ENCODE measurements at regions not wholly inside any gene's neighbourhood (a gene's known extent, or its start where the extent isn't known, plus 50 kb on each side); places are given as distances from the start of the nearest gene placed in this dataset.

DNA sequence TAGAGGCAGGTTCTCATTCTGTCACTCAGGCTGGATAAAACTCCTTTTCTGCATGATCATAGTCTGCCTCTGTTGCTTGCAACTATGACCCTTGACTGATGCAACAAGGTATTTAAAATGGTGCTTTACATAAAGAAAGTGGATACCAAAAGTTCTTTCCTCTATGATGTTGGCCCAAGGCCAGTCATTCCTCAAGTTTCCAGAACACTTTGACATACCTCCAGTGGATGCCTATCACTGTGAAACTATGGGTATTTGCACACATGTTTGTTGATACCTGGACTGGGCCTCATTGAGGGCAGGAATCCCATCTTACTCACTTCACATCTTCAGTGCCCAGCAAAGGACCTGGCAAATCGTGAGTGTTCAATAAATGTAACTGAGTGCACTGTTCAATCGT is 159.0 kb upstream of the ZC3H12C start:
- TF ChIP-seq ZNF384 (IDR thresholded peaks at IDR 0.05): no peak
- TF ChIP-seq, protein P1, sequence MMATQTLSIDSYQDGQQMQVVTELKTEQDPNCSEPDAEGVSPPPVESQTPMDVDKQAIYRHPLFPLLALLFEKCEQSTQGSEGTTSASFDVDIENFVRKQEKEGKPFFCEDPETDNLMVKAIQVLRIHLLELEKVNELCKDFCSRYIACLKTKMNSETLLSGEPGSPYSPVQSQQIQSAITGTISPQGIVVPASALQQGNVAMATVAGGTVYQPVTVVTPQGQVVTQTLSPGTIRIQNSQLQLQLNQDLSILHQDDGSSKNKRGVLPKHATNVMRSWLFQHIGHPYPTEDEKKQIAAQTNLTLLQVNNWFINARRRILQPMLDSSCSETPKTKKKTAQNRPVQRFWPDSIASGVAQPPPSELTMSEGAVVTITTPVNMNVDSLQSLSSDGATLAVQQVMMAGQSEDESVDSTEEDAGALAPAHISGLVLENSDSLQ (IDR thresholded peaks at IDR 0.05): no peak
- no peak for TF ChIP-seq ELF4 (IDR thresholded peaks at IDR 0.05)
- TF ChIP-seq L3MBTL2 (conservative IDR thresholded peaks at IDR 0.05): no peak
- no peak for TF ChIP-seq CTBP1 (IDR thresholded peaks at IDR 0.05; ENCODE audit: borderline replicate concordance)
- TF ChIP-seq TARDBP (IDR thresholded peaks at IDR 0.05): no peak
